CD4-positive, alpha-beta T cell (primary cell): ENCODE measurements at regions not wholly inside any gene's neighbourhood (a gene's known extent, or its start where the extent isn't known, plus 50 kb on each side); places are given as distances from the start of the nearest gene placed in this dataset.

ENCODE experiments used
- ATAC-seq: fragments of 200-7000 bp; cut with Tn5 transposase; one replicate; pipeline ENCODE4 v1.10.0; 2022; ENCODE audit warnings: mild to moderate bottlenecking; ENCODE audit not compliant: poor library complexity
- CTCF ChIA-PET: fragments of 350-600 bp; sonication (Branson Sonifier 250); formaldehyde crosslinking; loops from one replicate; lab custom pipeline; 2021; ENCODE audit warnings: antibody characterized with exemption, inconsistent platforms; lab: Charles Lee
- POLR2A ChIA-PET: fragments of 350-600 bp; sonication (Branson Sonifier 250); formaldehyde crosslinking; loops from one replicate; lab custom pipeline; 2021; ENCODE audit warnings: antibody characterized with exemption, inconsistent platforms; lab: Charles Lee
- DNase-seq, 14 experiments: peaks; one replicate each; pipeline ENCODE4 v3.0.0-alpha.2; 2013 to 2020; ENCODE audit warnings: mixed read lengths in 2 of 14
- H3K27ac ChIP-seq, 2 donors: one replicate each; pipeline versions ENCODE4 v1.5.1 to v1.7.0; 2013; ENCODE audit warnings: low read length in 2 of 2, low read depth in 1 of 2, mild to moderate bottlenecking in 1 of 2
- H3K27me3 ChIP-seq, 2 experiments: 1 replicate in 1 of 2; 2 replicates in 1 of 2; pipeline versions ENCODE4 v1.6.1 to v1.7.0; 2013; ENCODE audit warnings: low read length in 2 of 2, control low read depth in 1 of 2, mild to moderate bottlenecking in 1 of 2, moderate library complexity in 1 of 2; ENCODE audit not compliant: insufficient read depth in 2 of 2, control insufficient read depth in 1 of 2
- H3K36me3 ChIP-seq: one replicate; pipeline ENCODE4 v1.6.1; 2013; ENCODE audit warnings: low read length, control low read depth; ENCODE audit not compliant: insufficient read depth
- H3K4me1 ChIP-seq: one replicate; pipeline ENCODE4 v1.6.1; 2013; ENCODE audit warnings: low read length, control low read depth; ENCODE audit not compliant: insufficient read depth
- H3K4me3 ChIP-seq: one replicate; pipeline ENCODE4 v1.5.1; 2013; ENCODE audit warnings: mild to moderate bottlenecking, low read length, moderate library complexity
- H3K9me3 ChIP-seq, 2 experiments: 1 replicate in 1 of 2; 2 replicates in 1 of 2; pipeline versions ENCODE4 v1.6.1 to v1.7.0; 2013; ENCODE audit warnings: low read length in 2 of 2, mild to moderate bottlenecking in 2 of 2, control low read depth in 1 of 2, moderate library complexity in 1 of 2; ENCODE audit not compliant: control insufficient read depth in 1 of 2, insufficient read depth in 1 of 2
- H3K27ac Mint-ChIP-seq: one replicate; pipeline ENCODE4 v1.8.0; 2020; ENCODE audit warnings: mixed read lengths
- H3K27me3 Mint-ChIP-seq: one replicate; pipeline ENCODE4 v1.8.0; 2021; ENCODE audit warnings: mixed read lengths
- H3K36me3 Mint-ChIP-seq: one replicate; pipeline ENCODE4 v1.8.0; 2021; ENCODE audit warnings: low read depth, mixed read lengths
- H3K4me1 Mint-ChIP-seq: one replicate; pipeline ENCODE4 v1.8.0; 2021; ENCODE audit warnings: low read depth, mixed read lengths
- H3K4me3 Mint-ChIP-seq: one replicate; pipeline ENCODE4 v1.8.0; 2020; ENCODE audit warnings: mild to moderate bottlenecking, mixed read lengths
- H3K9me3 Mint-ChIP-seq: one replicate; pipeline ENCODE4 v1.8.0; 2020; ENCODE audit warnings: mixed read lengths
- intact Hi-C, 2 experiments: fragments of 100-400 bp; cut with DNase I in 1 of 2; cut with micrococcal nuclease in 1 of 2; formaldehyde crosslinking; loops; one replicate each; pipeline versions ENCODE4 v1.15.1 to v1.9.0; 2023 to 2025; cut with DNase I, micrococcal nuclease
- TF ChIP-seq, protein P1 (sequence below): fragments of 200-600 bp; IDR thresholded peaks from one replicate; pipeline ENCODE4 v1.8.0; 2022; ENCODE audit warnings: antibody characterized with exemption, mild to moderate bottlenecking

DNA sequence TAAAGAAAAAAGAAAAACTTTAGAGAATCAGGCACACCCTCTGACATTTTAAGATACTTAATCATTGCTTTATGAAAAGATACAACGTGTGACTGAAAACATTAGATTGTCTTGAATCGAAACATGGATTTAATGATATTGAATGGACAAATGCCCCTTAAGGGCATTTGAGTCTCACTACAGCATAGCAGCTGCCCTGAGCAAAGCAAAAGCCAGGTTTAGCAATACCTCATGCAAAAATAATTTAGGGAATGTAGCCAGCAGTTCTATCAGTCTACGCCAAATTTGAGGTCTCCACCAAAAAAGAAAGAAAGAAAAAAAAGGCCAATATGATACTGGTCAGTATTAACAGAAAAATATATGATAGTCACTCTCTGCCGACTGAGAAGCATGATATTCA lies 56.6 kb upstream of the LMNB1 start:
- Histone ChIP-seq H3K4me1 (no peaks in the 10 kb centered on the region), H3K27me3 (no peaks in the 10 kb centered on the region), H3K4me3 (no peak overlapping the region), H3K36me3 (no peaks in the 10 kb centered on the region), H3K27ac (no peak overlapping the region), H3K9me3 (peaks cover 0 to 5% of the 10 kb centered on the region in 2 experiments)
- H3K9me3 Mint-ChIP-seq, result peaks cover 3% of the 10 kb centered on the region
- intact Hi-C loops, result loop anchor here in 1 of 2 experiments (5.0 kb wide), 1 partner anchor 38 kb away; no protein-coding TSS in a partner anchor
- ATAC-seq, result no peak
- DNase-seq, result no peak
- no peaks in the 10 kb centered on the region for H3K36me3 Mint-ChIP-seq
- ChIA-PET CTCF (no interaction called here), POLR2A (no interaction called here)
- TF ChIP-seq, protein P1, sequence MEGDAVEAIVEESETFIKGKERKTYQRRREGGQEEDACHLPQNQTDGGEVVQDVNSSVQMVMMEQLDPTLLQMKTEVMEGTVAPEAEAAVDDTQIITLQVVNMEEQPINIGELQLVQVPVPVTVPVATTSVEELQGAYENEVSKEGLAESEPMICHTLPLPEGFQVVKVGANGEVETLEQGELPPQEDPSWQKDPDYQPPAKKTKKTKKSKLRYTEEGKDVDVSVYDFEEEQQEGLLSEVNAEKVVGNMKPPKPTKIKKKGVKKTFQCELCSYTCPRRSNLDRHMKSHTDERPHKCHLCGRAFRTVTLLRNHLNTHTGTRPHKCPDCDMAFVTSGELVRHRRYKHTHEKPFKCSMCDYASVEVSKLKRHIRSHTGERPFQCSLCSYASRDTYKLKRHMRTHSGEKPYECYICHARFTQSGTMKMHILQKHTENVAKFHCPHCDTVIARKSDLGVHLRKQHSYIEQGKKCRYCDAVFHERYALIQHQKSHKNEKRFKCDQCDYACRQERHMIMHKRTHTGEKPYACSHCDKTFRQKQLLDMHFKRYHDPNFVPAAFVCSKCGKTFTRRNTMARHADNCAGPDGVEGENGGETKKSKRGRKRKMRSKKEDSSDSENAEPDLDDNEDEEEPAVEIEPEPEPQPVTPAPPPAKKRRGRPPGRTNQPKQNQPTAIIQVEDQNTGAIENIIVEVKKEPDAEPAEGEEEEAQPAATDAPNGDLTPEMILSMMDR, result no peak
- H3K27me3 Mint-ChIP-seq, result no peaks in the 10 kb centered on the region
- no peaks in the 10 kb centered on the region for H3K4me1 Mint-ChIP-seq
- no peak overlapping the region for H3K4me3 Mint-ChIP-seq
- no peak overlapping the region for H3K27ac Mint-ChIP-seq

DNA sequence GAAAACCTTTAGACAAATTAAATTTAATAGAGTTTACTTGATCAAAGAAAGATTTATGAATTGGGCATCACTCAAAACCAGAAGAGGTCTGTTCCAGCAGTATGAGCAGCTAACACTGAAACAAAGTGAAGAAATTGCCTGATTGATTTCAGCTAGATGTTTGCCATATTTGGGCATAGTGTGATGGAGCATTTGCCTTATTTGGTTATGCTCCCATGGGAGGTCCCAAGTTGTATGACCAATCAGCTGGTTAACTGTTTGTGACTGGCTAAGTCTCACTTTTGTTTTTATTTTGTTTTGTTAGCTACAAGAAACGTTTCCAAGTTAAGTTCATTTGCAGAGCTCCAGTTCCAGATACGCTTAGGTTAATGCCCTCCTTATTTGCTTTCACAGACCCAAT lies 53.3 kb upstream of the LMNB1 start:
- TF ChIP-seq, protein P1, result no peak
- POLR2A ChIA-PET, result interaction anchor here (0.6 to 1.0 kb wide), 2 partner anchors 8 to 571 kb away, joined by 3 read pairs; no protein-coding TSS in a partner anchor
- peaks cover 3% of the 10 kb centered on the region for H3K9me3 Mint-ChIP-seq
- H3K4me1 Mint-ChIP-seq, result no peaks in the 10 kb centered on the region
- no peaks in the 10 kb centered on the region for H3K4me1 ChIP-seq
- ATAC-seq (no peak), DNase-seq (no peak)
- H3K27ac Mint-ChIP-seq, result no peak overlapping the region
- no peak overlapping the region for H3K27ac ChIP-seq
- H3K4me3 Mint-ChIP-seq, result no peak overlapping the region
- H3K27me3 ChIP-seq, result no peaks in the 10 kb centered on the region
- no peaks in the 10 kb centered on the region for H3K36me3 Mint-ChIP-seq
- peaks cover 0 to 5% of the 10 kb centered on the region in 2 experiments for H3K9me3 ChIP-seq
- CTCF ChIA-PET, result no interaction called here
- no peaks in the 10 kb centered on the region for H3K36me3 ChIP-seq
- intact Hi-C loops, result loop anchor here in 1 of 2 experiments (5.0 kb wide), 1 partner anchor 41 kb away; no protein-coding TSS in a partner anchor
- H3K4me3 ChIP-seq, result no peak overlapping the region
- no peaks in the 10 kb centered on the region for H3K27me3 Mint-ChIP-seq
